ENCODE measurements at regions not wholly inside any gene's neighbourhood (a gene's known extent, or its start where the extent isn't known, plus 50 kb on each side); places are given as distances from the start of the nearest gene placed in this dataset.

DNA sequence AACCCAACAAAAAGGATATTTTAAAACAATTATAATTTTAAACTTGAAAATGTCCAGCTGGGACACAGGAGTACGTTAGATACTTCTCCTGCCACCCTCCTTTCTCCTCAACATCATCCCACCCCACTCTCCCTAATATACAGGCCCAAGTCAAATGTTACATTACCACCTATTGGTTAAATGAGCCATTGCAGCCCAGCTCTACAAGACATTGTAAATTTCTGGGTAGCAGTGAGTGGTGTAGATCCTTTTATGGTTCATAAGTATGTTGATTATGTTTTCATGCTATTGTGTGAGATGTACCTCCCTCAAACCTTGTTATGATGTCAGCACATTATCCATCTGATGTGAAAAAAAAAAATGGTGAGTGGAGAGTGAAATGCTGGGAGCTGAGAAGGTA, 187.1 kb upstream of the BCOR start:
- Mint-ChIP-seq H3K27me3 (peaks cover 4% of the 10 kb centered on the region), H3K4me1 (ENCODE audit: low read depth) (no peaks in the 10 kb centered on the region), H3K4me3 (ENCODE audit: low read depth) (no peak overlapping the region), H3K9me3 (ENCODE audit: low read depth) (peaks cover 15% of the 10 kb centered on the region), H3K27ac (no peak overlapping the region), H3K36me3 (ENCODE audit: insufficient read depth) (peaks cover 2% of the 10 kb centered on the region)
- TF ChIP-seq, protein P1, sequence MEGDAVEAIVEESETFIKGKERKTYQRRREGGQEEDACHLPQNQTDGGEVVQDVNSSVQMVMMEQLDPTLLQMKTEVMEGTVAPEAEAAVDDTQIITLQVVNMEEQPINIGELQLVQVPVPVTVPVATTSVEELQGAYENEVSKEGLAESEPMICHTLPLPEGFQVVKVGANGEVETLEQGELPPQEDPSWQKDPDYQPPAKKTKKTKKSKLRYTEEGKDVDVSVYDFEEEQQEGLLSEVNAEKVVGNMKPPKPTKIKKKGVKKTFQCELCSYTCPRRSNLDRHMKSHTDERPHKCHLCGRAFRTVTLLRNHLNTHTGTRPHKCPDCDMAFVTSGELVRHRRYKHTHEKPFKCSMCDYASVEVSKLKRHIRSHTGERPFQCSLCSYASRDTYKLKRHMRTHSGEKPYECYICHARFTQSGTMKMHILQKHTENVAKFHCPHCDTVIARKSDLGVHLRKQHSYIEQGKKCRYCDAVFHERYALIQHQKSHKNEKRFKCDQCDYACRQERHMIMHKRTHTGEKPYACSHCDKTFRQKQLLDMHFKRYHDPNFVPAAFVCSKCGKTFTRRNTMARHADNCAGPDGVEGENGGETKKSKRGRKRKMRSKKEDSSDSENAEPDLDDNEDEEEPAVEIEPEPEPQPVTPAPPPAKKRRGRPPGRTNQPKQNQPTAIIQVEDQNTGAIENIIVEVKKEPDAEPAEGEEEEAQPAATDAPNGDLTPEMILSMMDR (IDR thresholded peaks at IDR 0.05; ENCODE audit: unreplicated experiment), result no peak
- DNase-seq (ENCODE audit: low spot score, unreplicated experiment), result no peak

DNA sequence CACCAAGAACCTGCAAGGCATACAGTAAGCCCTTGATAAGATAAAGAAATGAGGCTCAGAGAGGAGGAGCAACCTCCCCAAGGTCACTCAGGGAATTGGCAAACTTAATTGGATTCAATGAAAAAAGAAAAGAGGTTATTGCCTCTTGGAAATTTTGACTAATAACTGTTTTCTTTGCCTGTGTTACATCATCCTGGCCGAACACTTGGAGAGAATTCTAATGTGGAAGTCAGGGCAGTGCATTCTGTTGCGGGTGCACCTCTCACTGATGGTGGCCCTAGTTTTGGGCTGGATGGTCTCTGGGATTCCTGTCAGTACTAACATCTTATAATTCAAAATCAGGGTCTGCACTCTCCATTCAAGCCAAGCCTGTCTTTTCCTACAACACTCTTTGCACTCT, 186.2 kb upstream of the BCOR start:
- DNase-seq (ENCODE audit: low spot score, unreplicated experiment), result no peak
- TF ChIP-seq, protein P1 (IDR thresholded peaks at IDR 0.05; ENCODE audit: unreplicated experiment), result no peak
- Mint-ChIP-seq H3K9me3 (ENCODE audit: low read depth) (peaks cover 13% of the 10 kb centered on the region), H3K4me1 (ENCODE audit: low read depth) (no peaks in the 10 kb centered on the region), H3K27me3 (peaks cover 4% of the 10 kb centered on the region), H3K36me3 (ENCODE audit: insufficient read depth) (peaks cover 2% of the 10 kb centered on the region), H3K4me3 (ENCODE audit: low read depth) (no peak overlapping the region), H3K27ac (no peak overlapping the region)

DNA sequence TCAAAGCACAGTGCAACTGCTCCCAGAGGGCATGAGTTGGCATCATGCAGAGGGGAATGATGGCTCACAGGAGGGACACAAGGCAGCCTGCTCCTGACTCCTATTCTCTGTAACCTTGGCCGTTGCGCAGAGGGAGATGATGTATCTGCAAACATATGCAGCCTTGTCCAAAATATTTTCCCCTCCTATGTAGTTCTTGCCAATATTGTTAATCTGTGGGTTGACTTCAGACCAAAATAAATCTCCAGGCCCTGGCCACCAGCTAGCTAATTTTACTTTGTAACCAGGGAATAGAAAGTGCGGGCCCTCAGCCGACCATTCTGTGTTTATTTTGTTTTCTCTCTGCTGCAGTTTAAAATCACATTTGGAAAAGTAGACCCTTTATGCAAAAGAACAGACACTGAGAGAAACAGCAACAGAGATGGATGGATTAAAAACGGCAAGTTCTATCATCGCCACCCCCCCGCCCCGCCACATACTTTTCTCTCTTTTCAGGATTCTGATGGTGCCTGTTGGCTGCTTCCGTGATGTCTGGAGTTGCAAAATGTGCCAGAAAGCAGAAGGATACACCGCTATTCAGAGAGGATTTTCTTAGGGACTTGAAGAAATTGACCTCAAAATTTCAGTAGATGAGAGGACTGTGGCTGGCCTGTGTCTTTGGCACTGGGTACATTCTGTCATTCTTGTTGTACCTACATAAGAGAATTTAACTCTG, 185.3 kb upstream of the BCOR start:
- Mint-ChIP-seq H3K36me3 (ENCODE audit: insufficient read depth) (peaks cover 2% of the 10 kb centered on the region), H3K27ac (no peak overlapping the region), H3K4me1 (ENCODE audit: low read depth) (peaks cover 1% of the 10 kb centered on the region), H3K27me3 (peaks cover 4% of the 10 kb centered on the region), H3K9me3 (ENCODE audit: low read depth) (peaks cover 13% of the 10 kb centered on the region), H3K4me3 (ENCODE audit: low read depth) (no peak overlapping the region)
- TF ChIP-seq, protein P1 (IDR thresholded peaks at IDR 0.05; ENCODE audit: unreplicated experiment), result no peak
- no peak for DNase-seq (ENCODE audit: low spot score, unreplicated experiment)

DNA sequence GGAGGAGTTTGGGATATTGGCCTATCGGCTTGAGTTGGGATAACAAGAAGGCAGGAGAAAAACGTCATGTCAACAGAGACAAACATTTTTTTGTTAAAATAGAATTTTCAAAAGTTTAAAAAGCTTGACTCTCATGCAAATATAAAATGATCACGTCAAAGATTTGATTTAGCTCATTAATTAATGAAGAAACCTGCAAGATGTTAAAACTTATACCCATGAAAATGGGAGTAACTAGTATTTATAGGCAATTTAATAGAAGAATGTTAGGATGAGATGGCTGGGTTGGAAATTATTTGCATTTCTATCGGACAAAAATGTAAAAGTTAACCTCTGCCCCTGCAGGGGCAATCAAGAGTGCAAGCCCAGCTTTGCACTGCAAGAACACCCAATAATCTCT, 184.6 kb upstream of the BCOR start:
- Mint-ChIP-seq H3K9me3 (ENCODE audit: low read depth) (peaks cover 9% of the 10 kb centered on the region), H3K27ac (no peak overlapping the region), H3K4me1 (ENCODE audit: low read depth) (peaks cover 1% of the 10 kb centered on the region), H3K27me3 (peaks cover 4% of the 10 kb centered on the region), H3K36me3 (ENCODE audit: insufficient read depth) (peaks cover 2% of the 10 kb centered on the region), H3K4me3 (ENCODE audit: low read depth) (no peak overlapping the region)
- DNase-seq (ENCODE audit: low spot score, unreplicated experiment), result no peak
- TF ChIP-seq, protein P1 (IDR thresholded peaks at IDR 0.05; ENCODE audit: unreplicated experiment), result no peak

DNA sequence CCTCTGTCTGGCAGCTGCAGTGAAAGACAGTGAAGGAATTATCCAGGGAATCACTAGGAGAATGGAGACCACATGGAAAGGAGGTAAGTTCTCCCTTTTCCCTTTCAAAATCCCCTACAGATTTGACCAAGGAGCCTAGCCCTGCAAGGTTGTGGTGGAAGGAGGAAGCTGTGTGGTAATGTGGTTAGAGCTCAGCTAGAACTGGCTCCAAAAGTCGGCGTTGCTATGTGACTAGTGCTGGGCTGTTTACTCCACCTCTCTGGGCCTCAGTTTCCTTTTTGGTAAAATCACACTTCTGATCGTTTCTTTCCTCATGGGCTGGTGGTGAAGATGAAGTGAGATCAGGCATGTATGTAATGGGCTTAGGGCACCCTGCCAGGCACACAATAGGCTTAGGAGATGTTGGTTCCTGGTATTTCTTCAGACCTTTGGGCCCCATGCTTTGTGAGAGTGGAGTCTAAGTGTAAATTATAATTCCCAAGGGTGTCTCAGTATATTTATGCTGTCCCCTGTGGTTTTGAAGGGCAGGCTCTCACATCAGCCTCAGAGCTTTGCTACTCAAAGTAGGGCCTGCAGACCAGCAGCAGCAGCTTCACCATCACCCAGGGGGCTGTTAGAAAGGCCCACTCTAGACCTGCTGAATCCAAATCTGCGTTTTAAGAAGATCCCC, 183.7 kb upstream of the BCOR start:
- TF ChIP-seq, protein P1 (IDR thresholded peaks at IDR 0.05; ENCODE audit: unreplicated experiment), result no peak
- Mint-ChIP-seq H3K27me3 (peaks cover 4% of the 10 kb centered on the region), H3K27ac (no peak overlapping the region), H3K4me1 (ENCODE audit: low read depth) (peaks cover 1% of the 10 kb centered on the region), H3K9me3 (ENCODE audit: low read depth) (peaks cover 8% of the 10 kb centered on the region), H3K4me3 (ENCODE audit: low read depth) (no peak overlapping the region), H3K36me3 (ENCODE audit: insufficient read depth) (peaks cover 2% of the 10 kb centered on the region)
- no peak for DNase-seq (ENCODE audit: low spot score, unreplicated experiment)

Data from progenitor cell of endocrine pancreas (in vitro differentiated cells).